Activated naive CD4-positive, alpha-beta T cell treated with anti-CD3 and anti-CD28 coated beads, Interleukin-2, amount 10 ng/mL, durations not matched to agents 7 days and 5 days (primary cell): ENCODE measurements at regions not wholly inside any gene's neighbourhood (a gene's known extent, or its start where the extent isn't known, plus 50 kb on each side); places are given as distances from the start of the nearest gene placed in this dataset.
"Not testable (repeated sequence)": the region's sequence is repeated elsewhere in the genome, so short reads cannot be mapped to it uniquely, and the experiment has no call there.

Source experiments
- CTCF ChIA-PET: fragments of 350-600 bp; sonication (Branson Sonifier 250); formaldehyde crosslinking; loops from one replicate; lab custom pipeline; 2021; ENCODE audit warnings: antibody characterized with exemption; lab: Charles Lee
- DNase-seq: peaks from one replicate; pipeline ENCODE4 v3.0.0-alpha.2; 2020
- H3K27ac Mint-ChIP-seq: one replicate; pipeline ENCODE4 v1.8.0; 2021; ENCODE audit warnings: mild to moderate bottlenecking, moderate library complexity, mixed read lengths
- H3K27me3 Mint-ChIP-seq: one replicate; pipeline ENCODE4 v1.8.0; 2021; ENCODE audit warnings: mild to moderate bottlenecking, mixed read lengths
- H3K36me3 Mint-ChIP-seq: one replicate; pipeline ENCODE4 v1.8.0; 2021; ENCODE audit warnings: mixed read lengths
- H3K4me1 Mint-ChIP-seq: one replicate; pipeline ENCODE4 v1.8.0; 2021; ENCODE audit warnings: mixed read lengths
- H3K4me3 Mint-ChIP-seq: one replicate; pipeline ENCODE4 v1.8.0; 2021; ENCODE audit warnings: mild to moderate bottlenecking, moderate library complexity, mixed read lengths
- H3K9me3 Mint-ChIP-seq: one replicate; pipeline ENCODE4 v1.8.0; 2021; ENCODE audit warnings: mixed read lengths

GRCh38 chr7:63748571-63749302 lies 249.9 kb upstream of the ZNF722 start:
- not testable (repeated sequence) for H3K27me3 Mint-ChIP-seq, H3K27ac Mint-ChIP-seq

GRCh38 chr7:63752446-63752845 lies 246.2 kb upstream of the ZNF722 start:
- CTCF ChIA-PET = not testable (repeated sequence)

More at GRCh38 chr7:63748571-63749302, 249.9 kb upstream of the ZNF722 start:
- H3K4me3 Mint-ChIP-seq, H3K36me3 Mint-ChIP-seq, CTCF ChIA-PET, H3K4me1 Mint-ChIP-seq, DNase-seq: not testable (repeated sequence)
- H3K9me3 Mint-ChIP-seq = peaks cover 15% of the 10 kb centered on the region

DNA sequence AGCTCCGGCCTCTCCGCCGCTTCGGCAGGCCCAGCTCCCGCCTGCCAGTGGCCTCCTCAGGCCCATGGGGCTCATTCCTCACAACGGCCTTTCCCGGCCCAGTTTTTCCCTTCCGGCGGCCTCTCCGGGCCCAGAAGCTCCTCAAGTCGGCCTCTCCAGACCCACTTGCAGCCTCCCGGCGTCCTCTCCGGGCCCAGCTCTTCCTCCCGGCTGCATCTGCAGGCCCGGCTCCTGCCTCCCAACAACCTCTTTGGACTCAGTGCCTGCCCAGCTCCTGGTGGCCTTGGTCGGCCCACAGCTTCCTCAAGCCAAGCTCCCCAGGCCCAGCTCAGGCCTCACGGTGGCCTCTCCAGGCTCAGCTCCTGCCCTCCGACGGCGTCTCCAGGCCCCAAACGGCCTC lies 245.5 kb upstream of the ZNF722 start:
- H3K4me3 Mint-ChIP-seq, H3K27me3 Mint-ChIP-seq, DNase-seq, H3K4me1 Mint-ChIP-seq, H3K36me3 Mint-ChIP-seq, CTCF ChIA-PET, H3K27ac Mint-ChIP-seq, H3K9me3 Mint-ChIP-seq: not testable (repeated sequence)

More at GRCh38 chr7:63752446-63752845, 246.2 kb upstream of the ZNF722 start:
- H3K4me1 Mint-ChIP-seq, H3K27me3 Mint-ChIP-seq, H3K4me3 Mint-ChIP-seq, H3K27ac Mint-ChIP-seq, H3K36me3 Mint-ChIP-seq, H3K9me3 Mint-ChIP-seq, DNase-seq: not testable (repeated sequence)

DNA sequence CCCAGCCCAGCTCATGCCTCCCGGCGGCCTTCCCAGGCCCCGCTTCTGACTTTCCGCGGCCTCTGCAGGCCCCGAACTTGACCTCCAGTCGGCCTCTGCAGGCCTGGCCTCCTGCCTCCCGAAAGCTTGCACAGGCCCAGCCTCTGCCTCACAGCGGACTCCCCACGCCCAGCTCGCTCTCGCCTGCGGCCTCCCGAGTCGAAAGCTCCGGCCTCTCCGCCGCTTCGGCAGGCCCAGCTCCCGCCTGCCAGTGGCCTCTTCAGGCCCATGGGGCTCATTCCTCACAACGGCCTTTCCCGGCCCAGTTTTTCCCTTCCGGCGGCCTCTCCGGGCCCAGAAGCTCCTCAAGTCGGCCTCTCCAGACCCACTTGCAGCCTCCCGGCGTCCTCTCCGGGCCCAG lies 238.4 kb upstream of the ZNF722 start:
- H3K4me3 Mint-ChIP-seq, H3K36me3 Mint-ChIP-seq, CTCF ChIA-PET, H3K27ac Mint-ChIP-seq, H3K27me3 Mint-ChIP-seq, DNase-seq, H3K4me1 Mint-ChIP-seq, H3K9me3 Mint-ChIP-seq: not testable (repeated sequence)

DNA sequence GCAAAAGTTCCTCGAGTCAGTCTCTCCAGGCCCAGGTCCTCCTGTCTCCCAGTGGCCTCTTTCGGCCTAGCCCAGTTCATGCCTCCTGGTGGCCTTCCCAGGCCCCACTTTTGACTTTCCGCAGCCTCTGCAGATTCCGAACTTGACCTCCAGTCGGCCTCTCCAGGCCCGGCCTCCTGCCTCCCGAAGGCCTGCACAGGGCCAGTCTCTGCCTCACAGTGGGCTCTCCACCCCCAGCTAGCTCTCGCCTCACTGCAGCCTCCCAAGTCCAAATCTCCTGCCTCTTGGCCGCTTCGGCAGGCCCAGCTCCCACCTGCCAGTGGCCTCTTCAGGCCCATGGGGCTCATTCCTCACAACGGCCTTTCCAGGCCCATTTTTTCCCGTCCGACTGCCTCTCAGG lies 233.1 kb upstream of the ZNF722 start:
- H3K27me3 Mint-ChIP-seq, H3K4me3 Mint-ChIP-seq, H3K27ac Mint-ChIP-seq, H3K4me1 Mint-ChIP-seq, DNase-seq, H3K9me3 Mint-ChIP-seq, H3K36me3 Mint-ChIP-seq: not testable (repeated sequence)
- CTCF ChIA-PET = interaction anchor here (0.6 kb wide), 1 partner anchor 200 kb away, joined by 3 read pairs; no protein-coding TSS in a partner anchor

GRCh38 chr7:63766197-63766596 lies 232.5 kb upstream of the ZNF722 start:
- H3K27me3 Mint-ChIP-seq, H3K9me3 Mint-ChIP-seq, H3K36me3 Mint-ChIP-seq, H3K27ac Mint-ChIP-seq, CTCF ChIA-PET, H3K4me1 Mint-ChIP-seq, H3K4me3 Mint-ChIP-seq, DNase-seq: not testable (repeated sequence)

- H3K4me1 Mint-ChIP-seq, H3K27me3 Mint-ChIP-seq, DNase-seq, H3K4me3 Mint-ChIP-seq, H3K36me3 Mint-ChIP-seq, CTCF ChIA-PET, H3K27ac Mint-ChIP-seq, H3K9me3 Mint-ChIP-seq: not testable (repeated sequence)
These were observed 228.5 kb upstream of the ZNF722 start for GRCh38 chr7:63770162-63770561.

- H3K4me3 Mint-ChIP-seq, CTCF ChIA-PET, H3K27ac Mint-ChIP-seq, H3K9me3 Mint-ChIP-seq, H3K36me3 Mint-ChIP-seq, H3K4me1 Mint-ChIP-seq, H3K27me3 Mint-ChIP-seq, DNase-seq: not testable (repeated sequence)
These were observed 227.1 kb upstream of the ZNF722 start for GRCh38 chr7:63771389-63772085.

DNA sequence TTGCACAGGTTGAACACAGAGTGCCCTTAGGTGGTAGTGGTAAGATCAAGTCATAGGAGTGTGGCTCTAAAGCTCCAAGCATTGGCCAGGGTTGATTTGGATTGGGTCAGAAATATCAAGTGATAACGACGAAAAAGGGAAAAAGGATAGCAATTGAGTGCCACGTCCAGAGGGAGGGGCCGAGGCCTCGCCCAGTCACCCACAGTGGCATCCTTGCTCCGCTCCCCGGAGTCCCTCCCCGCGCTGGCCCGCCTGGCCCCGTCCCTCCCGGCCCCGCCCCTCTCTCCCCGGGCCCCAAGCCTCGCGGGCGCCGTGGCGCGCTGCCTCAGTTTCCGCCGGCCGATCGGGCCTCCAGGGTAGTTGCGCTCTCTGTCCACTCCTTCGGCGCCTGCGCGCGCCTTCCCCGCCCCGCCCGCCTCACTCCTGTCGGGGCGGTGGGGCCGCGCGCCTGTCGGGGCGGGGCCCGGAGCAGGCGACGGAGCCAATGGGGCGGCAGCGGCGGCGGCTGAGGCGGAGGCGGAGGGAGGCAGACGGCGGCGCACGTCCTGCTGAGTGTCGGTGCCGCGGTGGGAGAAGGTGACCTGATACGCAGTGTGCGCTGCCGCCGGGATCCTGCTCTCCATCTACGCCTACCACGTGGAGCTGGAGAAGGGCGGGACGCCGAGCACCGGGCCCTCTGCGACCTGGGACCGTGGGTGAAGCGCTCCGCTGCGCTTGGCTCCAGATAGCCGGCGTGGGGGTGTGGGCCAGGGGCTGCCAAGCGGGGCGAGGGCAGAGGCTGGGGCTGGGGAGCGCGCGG lies 209.1 kb upstream of the ZNF722 start:
- no peak for DNase-seq
- Mint-ChIP-seq H3K27me3 (no peaks in the 10 kb centered on the region), H3K9me3 (peaks cover 12% of the 10 kb centered on the region), H3K36me3 (peaks cover 1% of the 10 kb centered on the region), H3K4me1 (no peaks in the 10 kb centered on the region), H3K27ac (no peak overlapping the region), H3K4me3 (no peak overlapping the region)
- CTCF ChIA-PET = no interaction called here

GRCh38 chr7:63790177-63790763 lies 208.4 kb upstream of the ZNF722 start:
- H3K36me3 Mint-ChIP-seq, H3K4me3 Mint-ChIP-seq, H3K27ac Mint-ChIP-seq, H3K4me1 Mint-ChIP-seq, H3K27me3 Mint-ChIP-seq, H3K9me3 Mint-ChIP-seq, CTCF ChIA-PET, DNase-seq: not testable (repeated sequence)
